Hindlimb muscle (tissue), 1 donor: ENCODE measurements at regions not wholly inside any gene's neighbourhood (a gene's known extent, or its start where the extent isn't known, plus 50 kb on each side); places are given as distances from the start of the nearest gene placed in this dataset.
"Not testable (repeated sequence)": the region's sequence is repeated elsewhere in the genome, so short reads cannot be mapped to it uniquely, and the experiment has no call there.

Experiments used
- DNase-seq: peaks from one replicate; pipeline ENCODE4 v3.0.0-alpha.2; 2013

- DNase-seq, result no peak
Measured at GRCh38 chr20:48375804-48376203, 452.0 kb downstream of the PREX1 start.

GRCh38 chr20:48374991-48375595 lies 452.7 kb downstream of the PREX1 start:
- no peak for DNase-seq

GRCh38 chr20:48374031-48374907 lies 453.5 kb downstream of the PREX1 start:
- DNase-seq, result peak; percentile 32

- DNase-seq, result no peak
Measured at GRCh38 chr20:48373555-48373934, 454.3 kb downstream of the PREX1 start.

GRCh38 chr20:48372851-48373554 lies 454.8 kb downstream of the PREX1 start:
- DNase-seq, result not testable (repeated sequence)

GRCh38 chr20:48371211-48371610 lies 456.6 kb downstream of the PREX1 start:
- no peak for DNase-seq

- DNase-seq, result peak; percentile 18
Measured at GRCh38 chr20:48368580-48369021, 459.2 kb downstream of the PREX1 start.

- DNase-seq, result not testable (repeated sequence)
Measured at GRCh38 chr20:48367541-48368358, 460.0 kb downstream of the PREX1 start.

- DNase-seq, result no peak
Measured at GRCh38 chr20:48366230-48366629, 461.6 kb downstream of the PREX1 start.

- DNase-seq, result no peak
Measured at GRCh38 chr20:48364688-48365421, 462.9 kb downstream of the PREX1 start.

GRCh38 chr20:48364055-48364454 lies 463.7 kb downstream of the PREX1 start:
- no peak for DNase-seq

- no peak for DNase-seq
Measured at GRCh38 chr20:48360342-48360975, 467.3 kb downstream of the PREX1 start.

GRCh38 chr20:48359692-48360341 lies 468.0 kb downstream of the PREX1 start:
- DNase-seq, result no peak

- not testable (repeated sequence) for DNase-seq
Measured at GRCh38 chr20:48359055-48359390, 468.8 kb downstream of the PREX1 start.

GRCh38 chr20:48358176-48359054 lies 469.4 kb downstream of the PREX1 start:
- no peak for DNase-seq

- DNase-seq, result no peak
Measured at GRCh38 chr20:48357714-48358113, 470.1 kb downstream of the PREX1 start.

- DNase-seq, result no peak
Measured at GRCh38 chr20:48354903-48355302, 472.9 kb downstream of the PREX1 start.

- DNase-seq, result no peak
Measured at GRCh38 chr20:48354320-48354876, 473.4 kb downstream of the PREX1 start.

GRCh38 chr20:48352628-48353027 lies 475.2 kb downstream of the PREX1 start:
- DNase-seq, result no peak
